Ishikawa (cell line): ENCODE measurements at regions not wholly inside any gene's neighbourhood (a gene's known extent, or its start where the extent isn't known, plus 50 kb on each side); places are given as distances from the start of the nearest gene placed in this dataset.

ENCODE experiments used
- EP300 ChIP-seq: IDR thresholded peaks from 2 replicates; pipeline ENCODE4 v1.6.1; 2012; ENCODE audit warnings: borderline replicate concordance
- RAD21 ChIP-seq: IDR thresholded peaks from 2 replicates; pipeline ENCODE4 v1.6.1; 2012; ENCODE audit warnings: low read depth
- YY1 ChIP-seq: IDR thresholded peaks from 2 replicates; pipeline ENCODE4 v1.6.1; 2012; ENCODE audit warnings: low read depth
- ZBTB7A ChIP-seq: IDR thresholded peaks from 2 replicates; pipeline ENCODE4 v1.6.1; 2012; ENCODE audit warnings: low read depth
- TF ChIP-seq, protein P1 (sequence below): IDR thresholded peaks from 2 replicates; pipeline ENCODE4 v1.6.1; 2012; ENCODE audit warnings: low read depth, mild to moderate bottlenecking

DNA sequence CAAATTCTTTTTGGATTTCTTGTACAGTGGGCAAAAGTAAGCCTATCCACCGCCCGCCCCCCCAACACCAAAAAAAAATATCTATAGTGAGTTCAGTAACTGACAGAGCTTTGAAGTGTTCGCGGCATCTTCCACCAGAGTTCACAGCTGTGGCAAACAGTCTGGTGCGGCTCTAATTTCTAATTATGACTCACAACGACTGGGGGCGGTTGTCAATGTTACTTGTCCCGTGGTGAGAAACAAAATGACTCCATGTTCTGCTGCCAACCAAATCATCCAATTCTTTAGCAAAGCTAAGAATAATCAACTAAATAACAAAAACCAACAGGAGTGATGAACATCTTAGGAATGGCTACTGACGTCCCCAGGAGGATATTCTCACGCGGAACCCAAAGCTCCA, 392.5 kb upstream of the SALL3 start:
- TF ChIP-seq EP300 (no peak), YY1 (no peak), ZBTB7A (no peak), RAD21 (no peak)
- TF ChIP-seq, protein P1, sequence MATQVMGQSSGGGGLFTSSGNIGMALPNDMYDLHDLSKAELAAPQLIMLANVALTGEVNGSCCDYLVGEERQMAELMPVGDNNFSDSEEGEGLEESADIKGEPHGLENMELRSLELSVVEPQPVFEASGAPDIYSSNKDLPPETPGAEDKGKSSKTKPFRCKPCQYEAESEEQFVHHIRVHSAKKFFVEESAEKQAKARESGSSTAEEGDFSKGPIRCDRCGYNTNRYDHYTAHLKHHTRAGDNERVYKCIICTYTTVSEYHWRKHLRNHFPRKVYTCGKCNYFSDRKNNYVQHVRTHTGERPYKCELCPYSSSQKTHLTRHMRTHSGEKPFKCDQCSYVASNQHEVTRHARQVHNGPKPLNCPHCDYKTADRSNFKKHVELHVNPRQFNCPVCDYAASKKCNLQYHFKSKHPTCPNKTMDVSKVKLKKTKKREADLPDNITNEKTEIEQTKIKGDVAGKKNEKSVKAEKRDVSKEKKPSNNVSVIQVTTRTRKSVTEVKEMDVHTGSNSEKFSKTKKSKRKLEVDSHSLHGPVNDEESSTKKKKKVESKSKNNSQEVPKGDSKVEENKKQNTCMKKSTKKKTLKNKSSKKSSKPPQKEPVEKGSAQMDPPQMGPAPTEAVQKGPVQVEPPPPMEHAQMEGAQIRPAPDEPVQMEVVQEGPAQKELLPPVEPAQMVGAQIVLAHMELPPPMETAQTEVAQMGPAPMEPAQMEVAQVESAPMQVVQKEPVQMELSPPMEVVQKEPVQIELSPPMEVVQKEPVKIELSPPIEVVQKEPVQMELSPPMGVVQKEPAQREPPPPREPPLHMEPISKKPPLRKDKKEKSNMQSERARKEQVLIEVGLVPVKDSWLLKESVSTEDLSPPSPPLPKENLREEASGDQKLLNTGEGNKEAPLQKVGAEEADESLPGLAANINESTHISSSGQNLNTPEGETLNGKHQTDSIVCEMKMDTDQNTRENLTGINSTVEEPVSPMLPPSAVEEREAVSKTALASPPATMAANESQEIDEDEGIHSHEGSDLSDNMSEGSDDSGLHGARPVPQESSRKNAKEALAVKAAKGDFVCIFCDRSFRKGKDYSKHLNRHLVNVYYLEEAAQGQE, result no peak
